Eye (tissue), 1 donor: ENCODE measurements at regions not wholly inside any gene's neighbourhood (a gene's known extent, or its start where the extent isn't known, plus 50 kb on each side); places are given as distances from the start of the nearest gene placed in this dataset.

Experiments
- DNase-seq: peaks from one replicate; pipeline ENCODE4 v3.0.0-alpha.2; 2015

DNA sequence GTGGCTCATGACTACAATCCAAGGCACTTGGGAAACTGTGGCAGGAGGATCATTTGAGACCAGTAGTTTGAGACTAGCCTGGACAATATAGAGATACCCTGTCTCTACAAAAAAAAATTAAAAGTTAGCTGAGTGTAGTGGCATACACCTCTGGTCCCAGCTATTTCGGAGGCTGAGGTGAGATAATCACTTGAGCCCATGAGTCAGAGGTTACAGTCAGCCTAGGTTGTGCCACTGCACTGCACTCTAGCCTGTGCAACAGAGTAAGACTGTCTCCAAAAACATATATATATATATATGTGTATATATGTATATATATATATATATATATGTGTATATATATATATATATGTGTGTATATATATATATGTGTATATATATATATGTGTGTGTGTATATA, 890.8 kb downstream of the NLGN4Y start:
- DNase-seq = no peak

DNA sequence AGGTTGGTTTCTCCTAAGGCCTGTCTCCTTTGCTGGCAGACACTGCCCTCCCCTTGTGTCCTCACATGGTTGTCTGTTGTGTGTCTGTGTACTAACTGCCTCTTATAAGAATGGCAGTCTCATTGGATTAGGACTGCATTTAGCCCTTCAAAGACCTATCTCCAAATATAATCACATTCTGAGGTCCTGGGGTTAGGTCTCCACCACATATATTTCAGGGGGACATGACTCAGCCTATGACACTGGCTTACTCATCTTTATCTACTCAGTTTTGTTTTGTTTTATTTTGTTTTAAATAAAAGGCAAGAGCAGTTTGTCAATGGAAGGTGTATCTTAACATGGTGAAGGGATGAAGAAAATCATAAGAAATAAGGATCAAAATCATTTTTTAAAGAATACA, 894.3 kb downstream of the NLGN4Y start:
- DNase-seq = no peak

DNA sequence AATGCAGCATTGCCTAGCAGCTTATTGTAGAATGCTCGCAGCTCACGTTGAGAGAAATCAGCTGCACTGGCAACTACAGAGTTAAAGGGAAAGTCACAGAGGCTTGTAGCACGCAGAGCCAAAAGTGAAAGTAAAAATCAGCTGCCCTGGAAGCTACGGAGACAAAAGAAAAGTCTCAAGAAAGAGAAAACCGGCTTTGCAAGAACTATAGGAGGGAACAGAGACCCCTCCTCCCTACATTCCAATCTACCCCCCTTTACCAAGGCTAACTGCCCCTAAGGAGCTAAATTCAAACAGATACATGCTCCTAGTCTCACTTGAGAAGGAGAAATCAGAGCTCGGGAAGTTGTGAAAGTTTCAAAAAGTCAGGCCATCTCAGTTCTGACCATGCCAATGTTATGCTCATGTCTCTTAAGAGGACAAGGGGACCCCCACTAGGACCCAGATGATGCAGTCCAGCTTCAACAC, 900.4 kb downstream of the NLGN4Y start:
- DNase-seq = peak; percentile 67

DNA sequence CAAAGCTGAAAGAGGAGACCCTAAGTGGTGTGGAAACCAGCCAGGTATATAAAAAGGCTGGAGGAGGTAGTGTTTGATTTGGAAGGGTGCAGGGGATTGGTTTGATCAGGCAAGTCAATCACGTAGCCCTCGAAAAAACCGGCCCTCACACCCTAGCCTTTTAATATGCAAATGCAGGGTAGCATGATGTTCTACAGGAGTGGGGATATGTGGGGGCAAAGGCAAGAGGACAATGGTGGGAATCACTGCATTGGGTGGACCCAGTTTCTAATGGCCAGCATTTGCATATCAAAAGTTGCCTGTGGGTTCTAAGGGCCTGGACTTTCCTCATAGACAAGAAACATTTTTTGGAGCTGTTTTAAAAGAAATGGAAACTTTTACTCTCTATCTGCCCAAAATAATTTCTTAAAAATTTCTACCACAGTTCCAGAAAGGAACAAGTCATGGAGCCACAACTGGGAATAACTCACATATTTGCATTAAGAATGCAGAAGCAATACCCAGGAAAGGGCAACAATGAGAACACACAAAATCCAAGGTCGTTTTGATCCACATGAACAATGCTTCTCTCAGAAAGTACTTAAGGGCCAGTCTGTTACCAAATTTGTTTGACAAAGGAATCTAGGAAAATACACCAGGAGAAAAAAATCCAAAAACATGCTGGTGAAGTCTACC, 915.8 kb downstream of the NLGN4Y start:
- no peak for DNase-seq

DNA sequence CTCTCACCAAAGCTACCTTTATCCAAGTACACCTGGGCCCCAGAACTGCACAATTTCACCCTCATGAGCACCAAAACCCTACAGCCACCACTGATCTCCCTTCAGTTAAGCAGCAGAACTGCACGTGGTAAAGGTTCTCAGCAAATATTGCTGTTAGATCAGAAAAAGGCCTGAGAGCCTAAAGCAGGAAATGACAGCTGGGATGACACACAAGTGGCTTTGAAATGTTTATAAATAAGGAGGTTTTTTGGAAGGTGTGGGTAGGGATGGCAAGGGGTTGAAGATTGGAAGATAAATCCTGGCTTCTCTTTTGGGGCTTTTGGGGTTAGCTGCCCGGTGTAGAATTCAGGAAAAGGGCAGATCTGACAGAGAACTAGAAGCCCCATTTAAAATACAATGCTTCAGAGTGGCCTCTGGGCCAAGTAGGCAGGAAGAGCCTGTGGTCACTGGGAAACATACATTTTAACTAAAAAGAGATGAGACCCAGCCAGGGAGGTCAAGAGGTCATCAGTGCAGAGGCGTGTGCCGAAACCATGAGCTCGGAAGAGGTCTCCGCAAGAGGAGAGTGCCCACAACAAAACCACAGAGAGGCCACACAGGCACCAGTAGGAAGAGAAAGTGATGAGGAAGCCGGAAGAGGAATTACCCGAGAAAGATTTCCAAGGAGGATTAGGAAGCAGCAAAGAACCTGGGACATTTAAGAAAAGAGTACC, 916.5 kb downstream of the NLGN4Y start:
- DNase-seq = no peak

DNA sequence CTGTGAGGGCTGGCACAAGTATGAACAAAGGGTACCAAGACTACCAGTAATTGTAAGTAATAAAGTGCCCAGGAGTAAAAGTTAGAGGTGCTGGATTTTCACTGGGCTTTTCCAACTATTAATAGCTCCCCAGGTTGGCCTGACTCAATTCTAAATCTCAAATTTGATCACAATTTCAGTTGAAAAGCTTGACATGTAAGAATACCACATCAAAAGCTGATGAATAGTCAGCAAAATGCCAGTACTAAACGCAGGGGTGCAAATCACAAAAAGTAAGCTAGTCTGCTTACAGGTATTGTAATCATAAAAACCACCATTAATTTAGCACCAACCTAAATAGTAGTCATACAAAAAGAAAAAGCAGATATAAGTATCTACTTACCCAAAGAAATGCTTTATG, 917.5 kb downstream of the NLGN4Y start:
- no peak for DNase-seq

DNA sequence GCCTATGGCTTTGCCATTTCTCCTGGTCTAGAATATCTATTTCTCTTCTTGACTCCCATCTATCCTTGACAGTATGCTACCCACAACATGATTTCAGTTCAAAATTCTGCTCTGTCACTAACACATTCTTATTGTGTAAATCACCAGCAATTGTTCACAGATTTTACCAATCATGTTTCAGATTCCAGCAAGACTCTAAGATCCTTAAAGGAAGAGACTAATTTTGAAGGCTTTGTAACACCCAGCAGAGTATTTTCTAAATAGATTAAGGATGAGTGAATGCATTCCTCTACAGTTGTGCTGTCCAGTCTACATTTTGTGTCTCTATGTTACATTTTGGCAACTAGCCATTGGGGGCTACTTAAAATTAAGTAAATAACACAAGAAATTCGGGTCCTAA, 921.5 kb downstream of the NLGN4Y start:
- no peak for DNase-seq

DNA sequence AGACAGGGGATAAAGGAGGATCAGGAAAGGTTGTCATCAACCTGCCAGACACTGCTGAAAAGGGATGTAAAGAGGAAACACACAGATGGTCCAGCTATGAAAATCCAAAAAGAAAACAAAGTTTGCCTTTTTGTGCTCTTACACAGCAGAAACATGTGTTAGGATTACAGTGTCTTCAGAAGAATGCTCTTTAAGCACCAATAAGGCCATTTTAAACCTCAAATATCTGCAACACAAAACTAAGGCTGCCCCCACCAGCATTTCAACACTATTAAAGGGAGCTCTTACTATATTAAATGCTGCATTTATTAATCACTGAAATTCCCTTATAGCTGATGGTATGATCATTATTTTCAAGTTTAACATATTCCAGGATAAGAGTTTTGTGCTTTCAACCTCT, 922.5 kb downstream of the NLGN4Y start:
- DNase-seq = no peak

DNA sequence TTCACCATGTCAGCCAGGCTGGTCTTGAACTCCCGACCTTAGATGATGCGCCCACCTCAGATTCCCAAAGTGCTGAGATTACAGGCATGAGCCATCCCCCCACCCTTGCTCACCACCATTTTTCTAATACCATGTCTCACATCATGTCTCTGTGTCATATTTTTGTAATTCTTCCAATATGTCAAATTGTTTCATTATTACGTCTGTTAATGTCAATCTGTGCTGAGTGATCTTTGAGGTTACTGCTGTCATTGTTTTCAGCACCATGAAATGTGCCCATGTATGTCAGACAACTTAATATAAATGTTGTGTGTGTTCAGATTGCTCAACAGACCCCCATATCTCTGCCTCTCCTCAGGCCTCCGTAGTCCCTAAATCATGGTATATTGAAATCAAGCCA, 923.6 kb downstream of the NLGN4Y start:
- no peak for DNase-seq

DNA sequence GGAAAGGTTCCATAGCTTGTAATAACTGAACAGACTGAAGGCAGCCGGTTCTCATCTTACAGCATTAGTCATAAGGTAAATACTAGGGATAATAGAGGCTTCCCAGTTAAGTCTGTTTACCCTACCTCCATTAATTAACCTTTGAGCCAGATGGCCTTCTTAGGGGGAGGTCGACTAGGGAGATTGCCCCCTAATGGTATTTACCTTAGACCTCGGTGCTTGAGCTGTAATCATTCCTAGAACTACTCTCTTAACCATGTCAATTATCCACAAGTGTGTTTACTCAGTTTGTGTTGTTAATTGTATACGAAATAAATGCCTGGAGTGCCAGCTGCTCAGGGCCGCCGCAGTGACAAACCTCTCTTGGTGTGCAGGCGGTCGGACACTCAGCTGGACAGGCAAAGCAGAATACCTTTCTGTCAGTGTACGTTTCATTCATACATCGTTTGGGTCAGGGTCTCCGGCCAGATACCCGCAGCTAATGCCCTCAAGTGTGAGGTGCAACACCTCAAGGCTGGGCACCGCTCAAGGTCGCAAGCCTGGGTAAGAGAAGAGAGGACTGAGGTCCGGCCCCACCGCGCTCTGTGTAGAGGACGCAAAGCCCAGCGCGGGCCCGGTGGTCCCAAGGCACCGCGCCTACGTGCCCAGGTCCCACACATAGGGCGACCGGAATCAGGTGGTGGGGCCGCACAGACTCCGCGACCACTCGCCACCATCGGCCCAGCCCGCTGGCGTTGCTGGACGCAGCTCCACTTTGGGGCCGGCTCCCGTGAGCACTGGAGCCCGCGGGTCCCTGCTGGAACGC, 931.0 kb downstream of the NLGN4Y start:
- no peak for DNase-seq

DNA sequence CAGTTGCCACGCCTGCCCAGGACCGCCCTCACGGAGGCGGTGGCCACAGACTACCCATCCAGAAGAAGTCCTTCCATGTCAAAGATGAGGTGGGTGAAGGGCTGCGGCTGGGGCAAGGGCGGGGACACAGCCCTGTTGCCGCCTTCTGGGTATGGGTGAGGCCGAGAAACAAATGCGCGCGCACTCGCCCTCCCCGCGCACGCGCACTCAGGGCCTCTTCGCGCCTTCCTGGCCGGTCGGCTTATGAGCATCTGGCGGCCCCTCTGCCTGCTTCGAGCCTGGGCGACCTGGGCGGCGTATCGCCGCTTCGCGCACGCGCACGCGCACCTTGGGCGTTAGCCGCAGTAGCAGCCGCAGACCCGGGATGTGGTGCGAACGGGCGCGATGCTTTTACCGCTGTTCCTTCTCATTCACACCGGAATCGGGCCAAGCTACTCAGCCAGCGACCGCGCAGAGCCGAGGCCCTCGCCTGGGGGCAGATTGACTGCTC, 931.7 kb downstream of the NLGN4Y start:
- peak; percentile 81 for DNase-seq

DNA sequence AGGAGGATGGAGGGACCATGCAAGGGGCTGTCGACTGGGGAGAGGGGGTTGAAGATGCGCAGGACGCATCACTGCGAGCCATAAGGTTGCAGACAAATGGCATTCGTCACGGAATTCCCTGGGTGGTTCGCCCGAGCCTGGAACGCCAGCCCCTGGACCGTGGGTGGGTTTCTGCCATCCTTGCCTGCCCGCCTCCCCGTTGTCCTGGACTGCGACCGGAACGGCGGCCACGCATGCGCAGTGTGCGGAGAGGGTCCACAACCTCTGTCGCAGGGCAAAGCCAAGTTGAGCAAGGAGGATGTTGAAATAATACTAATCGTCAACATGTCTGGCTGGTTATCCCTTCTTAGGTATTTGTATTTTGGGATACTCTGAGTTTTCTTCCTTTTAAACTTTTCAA, 932.2 kb downstream of the NLGN4Y start:
- DNase-seq = no peak

DNA sequence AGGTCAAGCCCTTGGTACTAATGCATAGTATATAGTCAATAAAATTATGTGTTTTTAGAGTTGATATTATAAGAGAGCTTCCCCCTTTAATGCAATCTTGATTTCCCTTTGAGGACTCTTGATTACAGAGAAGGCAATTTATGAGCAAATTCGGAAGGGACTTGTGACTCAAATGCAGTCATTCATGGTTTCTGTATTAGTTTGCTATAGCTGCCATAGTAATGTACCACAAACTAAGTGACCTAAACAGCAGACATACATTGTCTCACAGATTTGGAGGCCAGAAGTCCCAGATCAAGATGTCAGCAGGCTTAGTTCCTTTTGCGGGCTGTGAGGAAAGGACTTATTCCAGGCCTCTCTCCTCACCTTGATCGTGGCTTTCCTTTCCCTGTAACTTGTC, 933.4 kb downstream of the NLGN4Y start:
- DNase-seq = no peak

DNA sequence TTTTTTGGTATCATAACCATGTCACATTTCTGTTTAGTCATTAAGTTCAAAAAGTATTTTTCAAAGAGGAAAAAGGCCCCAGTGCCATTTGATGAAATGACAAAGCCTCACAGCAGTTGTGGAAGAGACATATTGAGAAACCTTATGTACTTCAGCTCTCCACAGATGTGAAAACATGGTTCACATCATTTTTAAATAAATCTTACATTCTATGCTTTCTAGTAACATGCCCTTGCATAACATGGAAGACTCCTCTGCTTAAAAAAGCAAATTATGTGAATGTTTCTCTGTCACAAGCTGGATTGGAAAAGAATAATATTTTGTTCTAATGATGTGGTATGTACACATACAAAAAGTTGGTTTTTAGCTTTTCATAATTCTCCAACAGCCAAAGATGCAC, 934.1 kb downstream of the NLGN4Y start:
- DNase-seq = no peak

DNA sequence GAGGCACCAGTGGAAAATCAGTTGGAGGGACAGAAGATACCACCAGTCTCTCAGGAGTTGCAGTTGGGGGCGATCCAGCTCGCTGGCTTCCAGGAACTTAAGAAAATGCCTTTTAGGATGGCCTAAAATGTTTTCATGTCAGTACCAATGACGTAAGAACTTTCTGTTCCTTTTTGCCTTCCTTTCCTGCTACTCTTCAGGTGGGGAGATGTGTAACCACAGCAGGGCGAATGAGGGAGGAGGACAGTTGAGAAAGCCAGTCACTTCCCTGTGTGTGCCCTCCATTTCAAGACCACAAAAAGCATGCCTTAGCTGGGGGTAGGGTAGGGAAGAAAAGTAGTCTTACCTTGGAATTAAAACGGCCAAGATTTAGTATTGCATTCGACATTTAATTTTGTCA, 941.6 kb downstream of the NLGN4Y start:
- DNase-seq = no peak

DNA sequence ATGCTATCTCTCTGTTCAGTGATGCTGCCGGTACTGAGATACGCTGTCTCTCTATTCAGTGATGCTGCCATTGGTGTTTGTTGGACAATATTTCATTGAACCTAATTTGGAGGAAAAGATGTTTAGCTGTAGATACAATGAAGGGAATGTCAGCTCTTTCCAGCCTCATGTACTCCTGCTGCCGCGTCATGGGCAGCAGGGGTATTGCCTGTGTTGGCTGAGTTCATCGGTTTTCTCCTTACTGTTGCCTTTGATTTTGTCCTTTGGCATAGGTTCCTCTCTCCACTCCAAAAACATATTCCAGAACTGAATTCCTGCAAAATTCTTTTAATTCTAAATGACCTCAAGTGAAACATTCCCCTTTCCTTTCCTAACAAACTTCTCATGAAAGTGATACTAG, 942.6 kb downstream of the NLGN4Y start:
- DNase-seq = no peak

DNA sequence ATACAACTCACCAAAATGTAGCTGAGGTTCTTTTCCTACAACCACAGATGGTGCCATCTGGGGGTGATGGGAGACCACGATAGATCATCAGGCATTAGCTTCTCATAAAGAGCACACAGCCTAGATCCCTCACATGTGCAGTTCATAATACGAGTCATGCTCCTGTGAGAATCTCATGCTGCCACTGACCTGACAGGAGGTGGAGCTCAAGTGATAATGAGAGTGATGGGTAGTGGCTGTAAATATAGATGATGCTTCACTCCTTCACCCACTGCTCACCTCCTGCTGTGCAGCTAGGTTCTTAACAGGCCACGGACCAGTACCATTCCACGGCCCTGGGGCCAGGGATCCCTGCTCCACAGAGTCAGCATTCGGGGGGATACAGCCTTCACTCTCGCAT, 943.8 kb downstream of the NLGN4Y start:
- no peak for DNase-seq

DNA sequence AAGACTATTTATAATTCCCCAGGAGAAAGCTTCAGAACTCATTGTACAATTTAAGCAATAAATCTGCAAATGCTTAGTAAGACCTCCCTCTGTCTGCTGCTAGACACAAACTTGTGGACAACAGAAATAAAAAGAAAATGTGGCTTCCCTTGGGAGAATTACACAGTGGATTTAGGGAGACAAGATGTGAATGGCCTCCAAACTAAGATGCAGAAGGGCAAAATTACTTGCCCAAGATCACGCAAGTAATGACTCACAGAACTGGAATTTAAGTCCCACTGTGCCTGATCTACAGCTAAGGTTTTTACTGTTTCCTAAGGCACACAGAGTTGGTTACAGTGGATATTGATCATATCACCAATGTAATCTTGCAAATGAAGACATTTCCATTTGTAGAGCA, 947.0 kb downstream of the NLGN4Y start:
- no peak for DNase-seq

DNA sequence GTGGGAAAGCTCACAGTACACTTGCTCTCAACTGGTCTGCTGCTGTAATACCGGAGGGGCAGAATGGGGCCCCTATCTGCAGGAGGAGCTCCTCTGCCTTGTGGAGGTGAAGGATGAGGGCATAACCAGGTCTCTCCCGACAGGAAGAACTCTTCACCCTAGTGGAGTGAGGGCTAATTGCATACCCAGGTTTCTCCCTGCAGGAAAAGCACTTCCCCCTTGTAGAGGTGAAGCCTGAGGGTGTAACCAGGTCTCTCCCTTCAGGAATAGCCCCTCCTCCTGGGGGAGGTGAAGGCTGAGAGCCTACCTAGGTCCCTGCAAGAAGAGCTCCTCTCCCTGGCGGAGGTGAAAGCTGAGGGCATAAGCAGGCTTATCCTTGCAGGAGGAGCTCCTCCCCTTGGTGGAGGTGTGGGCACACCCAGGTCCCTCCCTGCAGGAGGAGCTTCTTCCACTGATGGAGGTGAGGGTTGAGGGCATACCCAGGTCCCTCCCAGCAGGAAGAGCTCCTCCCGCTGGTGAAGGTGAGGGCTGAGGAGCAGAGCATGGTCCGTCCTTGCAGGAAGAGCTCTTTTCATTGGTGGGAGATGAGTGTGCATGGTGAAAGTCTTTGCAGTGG, 954.1 kb downstream of the NLGN4Y start:
- no peak for DNase-seq

DNA sequence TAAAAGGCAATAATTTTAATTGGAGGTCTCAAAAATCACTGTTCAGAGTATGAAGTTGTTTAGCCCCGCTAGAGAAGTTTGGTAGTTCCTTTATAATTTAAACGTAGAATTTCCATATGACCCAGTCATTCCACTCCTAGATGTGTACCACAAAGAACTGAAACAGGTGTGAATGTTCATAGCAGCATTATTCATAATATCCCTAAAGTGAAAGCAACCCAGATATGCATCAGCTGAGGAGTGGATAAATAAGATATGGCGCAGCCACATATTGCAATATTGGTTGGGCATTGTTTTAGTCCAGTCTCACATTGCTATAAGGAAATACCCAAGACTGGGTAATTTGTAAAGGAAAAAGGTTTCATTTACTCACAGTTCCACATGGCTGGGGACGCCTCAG, 976.2 kb downstream of the NLGN4Y start:
- no peak for DNase-seq

DNA sequence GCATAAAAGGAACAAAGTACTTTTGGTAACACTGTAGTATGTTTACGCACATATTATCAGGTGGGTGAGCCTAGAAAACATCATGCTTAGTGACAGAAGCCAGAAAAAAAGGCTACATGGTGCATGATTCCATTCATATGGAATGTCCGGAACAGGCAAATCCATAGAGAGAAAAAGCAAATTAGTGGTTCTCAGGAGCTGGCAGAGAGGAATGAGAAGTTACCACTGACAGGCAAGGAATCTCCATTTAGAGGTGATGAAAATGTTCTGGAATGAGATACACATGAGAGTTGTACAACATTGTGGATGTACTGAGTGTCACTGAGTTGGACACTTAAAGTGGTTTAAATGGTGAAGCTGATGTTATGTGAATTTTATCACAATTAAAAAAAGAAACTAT, 976.9 kb downstream of the NLGN4Y start:
- DNase-seq = no peak

DNA sequence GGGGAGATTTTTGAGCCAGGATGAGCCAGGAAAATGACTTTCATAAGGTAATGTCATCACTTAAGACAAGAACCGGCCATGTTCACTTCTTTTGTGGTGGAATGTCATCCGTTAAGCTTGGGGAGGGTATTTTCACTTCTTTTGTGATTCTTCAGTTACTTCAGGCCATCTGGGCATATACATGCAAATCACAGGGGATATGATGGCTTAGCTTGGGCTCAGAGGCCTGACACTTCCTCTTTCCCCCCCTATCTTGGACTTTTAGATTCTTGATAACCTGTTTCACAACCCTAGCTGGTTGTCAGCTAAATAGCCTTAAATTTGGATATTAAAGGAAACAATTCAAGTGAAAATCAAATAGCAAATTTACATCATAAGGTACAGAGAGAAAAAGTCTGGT, 986.0 kb downstream of the NLGN4Y start:
- DNase-seq = no peak

DNA sequence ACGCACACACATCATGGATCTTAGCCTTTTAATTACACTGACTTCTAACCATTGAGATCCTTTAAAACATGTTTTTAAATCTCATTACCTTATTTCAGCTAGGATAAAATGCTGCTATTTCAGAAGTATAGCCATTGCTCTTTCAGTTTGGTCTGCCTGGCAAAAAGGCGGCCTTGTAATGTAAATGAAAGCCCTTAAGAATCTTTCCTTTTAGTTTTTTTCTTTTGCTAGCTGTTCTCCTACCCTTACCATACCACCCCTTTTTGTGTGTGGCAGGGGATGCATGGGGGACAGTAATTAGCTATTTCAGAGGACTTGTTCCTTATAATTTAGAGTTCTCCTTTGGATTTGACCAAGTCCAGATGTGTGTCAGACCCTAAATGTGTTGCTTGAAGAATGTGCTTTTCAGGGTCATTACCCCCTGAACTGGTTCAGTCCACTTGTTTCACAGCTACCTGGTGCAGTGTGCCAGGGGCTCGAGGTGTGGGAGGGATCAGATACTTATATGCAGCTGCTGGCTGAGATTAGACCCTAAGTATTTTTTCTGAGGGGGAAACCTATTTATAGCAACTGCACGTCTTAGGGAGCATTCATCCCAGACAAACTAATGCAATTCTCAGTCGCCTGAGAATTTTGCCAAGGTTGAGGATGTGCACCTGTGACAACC, 986.8 kb downstream of the NLGN4Y start:
- no peak for DNase-seq
